Brain microvascular endothelial cell (primary cell): ENCODE measurements at regions not wholly inside any gene's neighbourhood (a gene's known extent, or its start where the extent isn't known, plus 50 kb on each side); places are given as distances from the start of the nearest gene placed in this dataset.

Source experiments
- DNase-seq: peaks from one replicate; pipeline ENCODE4 v3.0.0-alpha.2; 2020
- H3K27ac ChIP-seq: fragments of 250-450 bp; sonication (Bioruptor Pico); 2 replicates; pipeline ENCODE4 v1.5.1; 2020; ENCODE audit warnings: mild to moderate bottlenecking, moderate library complexity
- H3K27me3 ChIP-seq: fragments of 250-450 bp; sonication (Bioruptor Pico); replicated peaks from 2 replicates; pipeline ENCODE4 v1.5.1; 2020; ENCODE audit warnings: mild to moderate bottlenecking
- H3K36me3 ChIP-seq: fragments of 250-450 bp; sonication (Bioruptor Pico); replicated peaks from 2 replicates; pipeline ENCODE4 v1.5.1; 2020; ENCODE audit warnings: mild to moderate bottlenecking
- H3K4me3 ChIP-seq: 2 replicates; pipeline ENCODE4 v1.5.1; 2011; ENCODE audit warnings: low read depth, mild to moderate bottlenecking, control low read depth, low read length, moderate library complexity
- CTCF ChIP-seq: IDR thresholded peaks from 2 replicates; pipeline ENCODE4 v1.5.1; 2011; ENCODE audit warnings: low read depth, mild to moderate bottlenecking, moderate library complexity, low read length, control low read depth, inconsistent platforms; ENCODE audit errors: missing control alignments
- in situ Hi-C: cut with HindIII; loops from 2 replicates; pipeline ENCODE4 v1.10.0; 2017; ENCODE audit warnings: low sequenced_read_pairs, low pct_ligation_motif_present

GRCh38 chr1:222921945-222922344 is 107.1 kb downstream of the DISP1 start:
- Histone ChIP-seq H3K27ac (no peak overlapping the region), H3K27me3 (no peaks in the 10 kb centered on the region), H3K36me3 (no peaks in the 10 kb centered on the region), H3K4me3 (no peak overlapping the region)
- in situ Hi-C loops: no loop called here
- no peak for DNase-seq
- TF ChIP-seq CTCF: no peak

GRCh38 chr1:222923506-222923905 is 108.7 kb downstream of the DISP1 start:
- TF ChIP-seq CTCF: peak; percentile 3
- Histone ChIP-seq H3K36me3 (no peaks in the 10 kb centered on the region), H3K27ac (peak overlapping the region; percentile 50), H3K27me3 (no peaks in the 10 kb centered on the region), H3K4me3 (no peak overlapping the region)
- in situ Hi-C loops: no loop called here
- peak; percentile 54 for DNase-seq

- Histone ChIP-seq H3K36me3 (no peaks in the 10 kb centered on the region), H3K4me3 (no peak overlapping the region), H3K27me3 (no peaks in the 10 kb centered on the region), H3K27ac (peak overlapping the region; percentile 50)
- in situ Hi-C loops: no loop called here
- no peak for TF ChIP-seq CTCF
- DNase-seq: no peak
These were observed 109.4 kb downstream of the DISP1 start for GRCh38 chr1:222924136-222924706.

- Histone ChIP-seq H3K27me3 (no peaks in the 10 kb centered on the region), H3K4me3 (no peak overlapping the region), H3K36me3 (no peaks in the 10 kb centered on the region), H3K27ac (no peak overlapping the region)
- in situ Hi-C loops: no loop called here
- TF ChIP-seq CTCF: no peak
- no peak for DNase-seq
These were observed 111.7 kb downstream of the DISP1 start for GRCh38 chr1:222926566-222926965.

GRCh38 chr1:222927031-222927430 is 112.2 kb downstream of the DISP1 start:
- Histone ChIP-seq H3K36me3 (no peaks in the 10 kb centered on the region), H3K27ac (no peak overlapping the region), H3K4me3 (no peak overlapping the region), H3K27me3 (no peaks in the 10 kb centered on the region)
- TF ChIP-seq CTCF: no peak
- no peak for DNase-seq
- in situ Hi-C loops: no loop called here

GRCh38 chr1:222928212-222928611 is 113.4 kb downstream of the DISP1 start:
- Histone ChIP-seq H3K36me3 (no peaks in the 10 kb centered on the region), H3K27ac (no peak overlapping the region), H3K4me3 (no peak overlapping the region), H3K27me3 (no peaks in the 10 kb centered on the region)
- DNase-seq: peak; percentile 74
- TF ChIP-seq CTCF: peak; percentile 33
- in situ Hi-C loops: no loop called here
